ENCODE measurements at regions not wholly inside any gene's neighbourhood (a gene's known extent, or its start where the extent isn't known, plus 50 kb on each side); places are given as distances from the start of the nearest gene placed in this dataset.

DNA sequence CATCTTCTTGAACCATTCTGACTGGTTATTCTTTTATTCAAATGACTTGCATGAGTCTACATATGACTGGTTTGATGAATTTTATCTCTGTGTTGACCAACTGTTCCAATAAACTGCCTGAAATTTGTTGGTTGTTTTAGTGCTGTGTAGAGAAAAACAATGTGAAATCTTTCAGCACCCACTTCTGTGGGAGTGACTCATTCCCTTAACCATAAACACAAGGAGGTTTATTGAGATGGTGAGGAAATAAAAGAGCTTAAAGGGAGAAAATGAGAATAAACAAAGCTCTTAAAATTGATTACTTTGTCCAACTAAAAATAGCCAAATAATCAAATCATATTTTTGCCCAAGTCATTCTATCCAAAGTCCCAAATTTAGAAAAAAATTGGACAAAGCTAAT is 341.1 kb downstream of the TGFB2 start:
- Mint-ChIP-seq H3K27ac (ENCODE audit: unreplicated experiment) (peak overlapping the region; percentile 37), H3K36me3 (ENCODE audit: unreplicated experiment) (no peaks in the 10 kb centered on the region), H3K4me3 (ENCODE audit: unreplicated experiment) (no peak overlapping the region), H3K27me3 (ENCODE audit: unreplicated experiment) (no peaks in the 10 kb centered on the region), H3K9me3 (ENCODE audit: unreplicated experiment) (peaks cover 4% of the 10 kb centered on the region), H3K4me1 (ENCODE audit: unreplicated experiment) (peaks cover 21% of the 10 kb centered on the region)
- DNase-seq (ENCODE audit: extremely low spot score, unreplicated experiment), result no peak
- TF ChIP-seq, protein P1, sequence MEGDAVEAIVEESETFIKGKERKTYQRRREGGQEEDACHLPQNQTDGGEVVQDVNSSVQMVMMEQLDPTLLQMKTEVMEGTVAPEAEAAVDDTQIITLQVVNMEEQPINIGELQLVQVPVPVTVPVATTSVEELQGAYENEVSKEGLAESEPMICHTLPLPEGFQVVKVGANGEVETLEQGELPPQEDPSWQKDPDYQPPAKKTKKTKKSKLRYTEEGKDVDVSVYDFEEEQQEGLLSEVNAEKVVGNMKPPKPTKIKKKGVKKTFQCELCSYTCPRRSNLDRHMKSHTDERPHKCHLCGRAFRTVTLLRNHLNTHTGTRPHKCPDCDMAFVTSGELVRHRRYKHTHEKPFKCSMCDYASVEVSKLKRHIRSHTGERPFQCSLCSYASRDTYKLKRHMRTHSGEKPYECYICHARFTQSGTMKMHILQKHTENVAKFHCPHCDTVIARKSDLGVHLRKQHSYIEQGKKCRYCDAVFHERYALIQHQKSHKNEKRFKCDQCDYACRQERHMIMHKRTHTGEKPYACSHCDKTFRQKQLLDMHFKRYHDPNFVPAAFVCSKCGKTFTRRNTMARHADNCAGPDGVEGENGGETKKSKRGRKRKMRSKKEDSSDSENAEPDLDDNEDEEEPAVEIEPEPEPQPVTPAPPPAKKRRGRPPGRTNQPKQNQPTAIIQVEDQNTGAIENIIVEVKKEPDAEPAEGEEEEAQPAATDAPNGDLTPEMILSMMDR (IDR thresholded peaks at IDR 0.05), result no peak

DNA sequence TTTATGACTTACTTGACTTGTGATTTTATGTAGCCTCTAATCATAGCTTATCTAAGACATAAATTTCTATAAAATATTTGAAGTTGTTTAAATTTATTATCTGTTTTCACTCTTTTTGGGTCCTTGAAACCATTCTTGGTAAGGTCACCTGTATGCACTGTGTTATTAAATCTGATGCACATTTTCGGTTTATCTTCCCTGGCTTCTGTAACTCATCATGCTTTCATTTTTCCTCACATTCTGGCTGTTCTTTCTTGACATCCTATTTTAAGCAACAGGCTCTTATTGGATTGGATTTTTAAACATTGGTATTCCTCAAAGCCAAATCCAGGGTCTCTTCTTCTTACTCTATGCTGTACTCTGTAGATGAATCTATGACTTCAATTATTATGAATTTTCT is 341.6 kb downstream of the TGFB2 start:
- DNase-seq (ENCODE audit: extremely low spot score, unreplicated experiment), result no peak
- H3K4me1 Mint-ChIP-seq (ENCODE audit: unreplicated experiment), result peaks cover 19% of the 10 kb centered on the region
- H3K27me3 Mint-ChIP-seq (ENCODE audit: unreplicated experiment), result no peaks in the 10 kb centered on the region
- peaks cover 4% of the 10 kb centered on the region for H3K9me3 Mint-ChIP-seq (ENCODE audit: unreplicated experiment)
- H3K4me3 Mint-ChIP-seq (ENCODE audit: unreplicated experiment), result no peak overlapping the region
- no peaks in the 10 kb centered on the region for H3K36me3 Mint-ChIP-seq (ENCODE audit: unreplicated experiment)
- H3K27ac Mint-ChIP-seq (ENCODE audit: unreplicated experiment), result no peak overlapping the region
- TF ChIP-seq, protein P1 (IDR thresholded peaks at IDR 0.05), result no peak

DNA sequence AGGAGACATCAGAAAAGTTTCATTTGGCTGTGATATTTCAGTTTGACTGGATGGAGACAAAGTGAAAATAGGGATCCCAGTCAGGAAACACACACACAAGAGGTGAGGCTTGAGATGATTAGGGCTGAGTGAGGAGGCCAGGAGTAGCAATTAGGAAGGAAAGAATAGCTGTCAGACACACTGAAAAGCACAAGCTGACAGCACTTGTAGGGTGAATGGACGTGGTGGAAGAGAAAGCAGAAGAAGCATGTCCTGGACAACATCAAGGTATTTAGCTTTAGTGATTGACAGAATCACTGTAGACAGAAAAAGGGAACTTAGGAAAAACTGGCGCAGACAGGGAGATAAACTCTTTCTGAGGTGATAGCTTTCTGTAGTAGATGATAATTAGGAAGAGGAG is 347.7 kb downstream of the TGFB2 start:
- Mint-ChIP-seq H3K4me1 (ENCODE audit: unreplicated experiment) (no peaks in the 10 kb centered on the region), H3K9me3 (ENCODE audit: unreplicated experiment) (no peaks in the 10 kb centered on the region), H3K36me3 (ENCODE audit: unreplicated experiment) (no peaks in the 10 kb centered on the region), H3K27ac (ENCODE audit: unreplicated experiment) (no peak overlapping the region), H3K27me3 (ENCODE audit: unreplicated experiment) (no peaks in the 10 kb centered on the region), H3K4me3 (ENCODE audit: unreplicated experiment) (no peak overlapping the region)
- TF ChIP-seq, protein P1 (IDR thresholded peaks at IDR 0.05), result no peak
- DNase-seq (ENCODE audit: extremely low spot score, unreplicated experiment), result no peak

DNA sequence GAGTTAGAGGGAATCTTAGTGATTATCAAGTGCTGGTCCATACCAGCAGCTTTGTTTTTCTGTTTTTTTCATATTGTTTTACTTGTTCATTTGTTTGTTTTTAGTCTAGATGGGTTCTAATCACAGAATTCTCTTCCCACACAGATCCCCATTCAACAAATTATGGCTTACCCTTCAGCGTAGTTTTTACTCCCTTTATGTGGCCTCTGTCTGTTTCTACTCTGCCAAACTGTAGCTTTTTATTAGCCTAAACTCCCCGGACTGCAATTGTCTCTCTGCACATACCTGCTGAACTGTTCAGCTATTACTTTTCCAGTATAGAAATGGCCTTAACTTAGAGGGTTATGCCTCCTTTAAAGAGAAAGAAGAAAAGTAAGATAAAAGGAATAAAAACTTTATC is 348.5 kb downstream of the TGFB2 start:
- no peaks in the 10 kb centered on the region for H3K36me3 Mint-ChIP-seq (ENCODE audit: unreplicated experiment)
- no peak overlapping the region for H3K27ac Mint-ChIP-seq (ENCODE audit: unreplicated experiment)
- no peaks in the 10 kb centered on the region for H3K27me3 Mint-ChIP-seq (ENCODE audit: unreplicated experiment)
- H3K4me1 Mint-ChIP-seq (ENCODE audit: unreplicated experiment), result peaks cover under 1% of the 10 kb centered on the region
- TF ChIP-seq, protein P1 (IDR thresholded peaks at IDR 0.05), result no peak
- no peaks in the 10 kb centered on the region for H3K9me3 Mint-ChIP-seq (ENCODE audit: unreplicated experiment)
- no peak for DNase-seq (ENCODE audit: extremely low spot score, unreplicated experiment)
- H3K4me3 Mint-ChIP-seq (ENCODE audit: unreplicated experiment), result no peak overlapping the region

DNA sequence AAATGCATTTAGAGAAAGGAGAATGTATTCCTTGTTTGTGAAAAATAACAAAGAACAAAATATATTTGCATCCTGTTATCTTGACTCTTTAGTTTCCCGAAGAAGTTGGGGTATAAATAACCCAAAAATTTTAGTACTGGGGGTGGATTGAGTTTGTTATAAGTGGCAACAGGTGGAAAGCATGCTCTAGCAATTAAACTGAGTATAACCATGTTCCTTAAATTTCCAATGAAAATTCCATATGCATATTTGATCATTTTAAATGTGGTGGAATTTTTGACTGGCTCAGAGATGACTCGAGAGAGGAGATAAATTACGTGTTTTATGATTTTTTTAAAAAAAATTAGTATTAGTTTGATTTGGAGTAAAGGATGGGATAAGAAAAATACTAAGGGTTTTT is 348.9 kb downstream of the TGFB2 start:
- H3K4me1 Mint-ChIP-seq (ENCODE audit: unreplicated experiment), result peaks cover 4% of the 10 kb centered on the region
- H3K9me3 Mint-ChIP-seq (ENCODE audit: unreplicated experiment), result no peaks in the 10 kb centered on the region
- H3K27ac Mint-ChIP-seq (ENCODE audit: unreplicated experiment), result no peak overlapping the region
- no peaks in the 10 kb centered on the region for H3K27me3 Mint-ChIP-seq (ENCODE audit: unreplicated experiment)
- no peaks in the 10 kb centered on the region for H3K36me3 Mint-ChIP-seq (ENCODE audit: unreplicated experiment)
- TF ChIP-seq, protein P1 (IDR thresholded peaks at IDR 0.05), result no peak
- DNase-seq (ENCODE audit: extremely low spot score, unreplicated experiment), result no peak
- H3K4me3 Mint-ChIP-seq (ENCODE audit: unreplicated experiment), result no peak overlapping the region

Data from osteocyte (in vitro differentiated cells).